ENCODE measurements at regions not wholly inside any gene's neighbourhood (a gene's known extent, or its start where the extent isn't known, plus 50 kb on each side); places are given as distances from the start of the nearest gene placed in this dataset.

DNA sequence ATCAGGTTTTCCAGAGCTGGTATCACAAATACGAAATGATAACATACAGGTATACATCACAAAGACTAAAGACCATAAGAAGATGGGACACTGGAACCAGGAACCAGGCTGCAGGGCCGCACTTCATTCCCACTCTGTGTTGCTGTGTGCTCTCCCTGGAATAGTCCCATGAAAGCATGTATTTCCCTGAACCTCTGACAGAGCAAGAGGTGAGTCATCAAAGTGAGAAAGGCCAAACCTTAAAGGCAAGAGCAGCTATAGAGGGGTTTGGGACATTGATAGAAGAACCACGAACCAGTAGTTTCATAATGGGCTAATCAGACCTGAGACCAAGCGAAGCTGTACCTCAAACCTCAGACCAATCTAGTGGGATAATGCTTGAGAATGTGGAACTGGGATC is 283.0 kb upstream of the PRKD1 start:
- Histone ChIP-seq H3K4me1 (ENCODE audit: control insufficient read depth, insufficient read depth, low read length) (no peaks in the 10 kb centered on the region), H3K9ac (ENCODE audit: low read length) (no peak overlapping the region)

DNA sequence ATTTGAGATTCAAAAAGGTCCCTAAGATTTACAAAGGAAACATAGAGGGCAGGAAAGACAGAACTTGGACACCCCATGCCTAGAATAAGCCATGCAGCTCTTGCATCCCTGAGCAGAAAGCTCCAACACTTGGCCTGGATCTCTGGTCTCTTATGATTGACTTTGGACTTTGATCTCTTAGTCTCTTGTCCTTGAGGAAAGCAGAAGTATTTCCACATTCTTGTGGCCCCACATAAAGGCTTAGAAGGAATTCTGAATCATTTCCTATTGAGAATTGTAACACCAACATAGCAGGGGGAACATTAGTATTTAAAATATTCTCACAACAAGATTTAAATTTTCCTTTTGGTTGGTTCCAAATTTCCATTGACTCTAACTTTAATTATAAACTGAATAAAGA is 283.7 kb upstream of the PRKD1 start:
- no peak overlapping the region for H3K4me3 ChIP-seq (ENCODE audit: low read length)
- H3K9ac ChIP-seq (ENCODE audit: low read length) = no peak overlapping the region

More for the DNA sequence above, 283.0 kb upstream of the PRKD1 start:
- H3K27me3 ChIP-seq (ENCODE audit: control insufficient read depth, insufficient read depth, low read length) = no peaks in the 10 kb centered on the region
- no peak overlapping the region for H3K4me3 ChIP-seq (ENCODE audit: low read length)
- no peak overlapping the region for H3K27ac ChIP-seq (ENCODE audit: low read depth, low read length)
- no peaks in the 10 kb centered on the region for H3K36me3 ChIP-seq (ENCODE audit: control insufficient read depth, insufficient read depth, low read length)

DNA sequence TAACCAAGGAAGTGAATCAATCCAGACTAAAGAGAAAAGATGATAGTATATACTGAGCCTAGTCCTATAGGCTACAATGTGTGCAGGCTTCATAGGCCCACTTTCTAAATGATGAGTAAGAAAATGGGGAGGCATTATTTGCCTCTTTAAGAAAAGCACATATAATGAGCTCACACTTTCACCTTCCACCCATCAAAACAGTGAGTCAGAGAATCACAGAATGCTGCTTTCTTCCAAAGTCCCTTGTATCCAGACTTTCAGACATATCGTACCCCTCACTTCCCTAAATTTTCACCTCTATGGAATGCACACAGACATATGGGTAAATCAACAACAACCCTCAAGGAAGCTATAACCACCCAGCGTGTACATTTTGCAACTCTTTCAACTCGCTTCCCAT is 286.4 kb upstream of the PRKD1 start:
- Histone ChIP-seq H3K27me3 (ENCODE audit: control insufficient read depth, insufficient read depth, low read length) (no peaks in the 10 kb centered on the region), H3K4me1 (ENCODE audit: control insufficient read depth, insufficient read depth, low read length) (no peaks in the 10 kb centered on the region), H3K27ac (ENCODE audit: low read depth, low read length) (no peak overlapping the region), H3K4me3 (ENCODE audit: low read length) (no peak overlapping the region), H3K36me3 (ENCODE audit: control insufficient read depth, insufficient read depth, low read length) (no peaks in the 10 kb centered on the region), H3K9ac (ENCODE audit: low read length) (no peak overlapping the region)

More for the DNA sequence above, 283.7 kb upstream of the PRKD1 start:
- H3K27me3 ChIP-seq (ENCODE audit: control insufficient read depth, insufficient read depth, low read length) = no peaks in the 10 kb centered on the region
- no peaks in the 10 kb centered on the region for H3K4me1 ChIP-seq (ENCODE audit: control insufficient read depth, insufficient read depth, low read length)
- H3K36me3 ChIP-seq (ENCODE audit: control insufficient read depth, insufficient read depth, low read length) = no peaks in the 10 kb centered on the region
- no peak overlapping the region for H3K27ac ChIP-seq (ENCODE audit: low read depth, low read length)

DNA sequence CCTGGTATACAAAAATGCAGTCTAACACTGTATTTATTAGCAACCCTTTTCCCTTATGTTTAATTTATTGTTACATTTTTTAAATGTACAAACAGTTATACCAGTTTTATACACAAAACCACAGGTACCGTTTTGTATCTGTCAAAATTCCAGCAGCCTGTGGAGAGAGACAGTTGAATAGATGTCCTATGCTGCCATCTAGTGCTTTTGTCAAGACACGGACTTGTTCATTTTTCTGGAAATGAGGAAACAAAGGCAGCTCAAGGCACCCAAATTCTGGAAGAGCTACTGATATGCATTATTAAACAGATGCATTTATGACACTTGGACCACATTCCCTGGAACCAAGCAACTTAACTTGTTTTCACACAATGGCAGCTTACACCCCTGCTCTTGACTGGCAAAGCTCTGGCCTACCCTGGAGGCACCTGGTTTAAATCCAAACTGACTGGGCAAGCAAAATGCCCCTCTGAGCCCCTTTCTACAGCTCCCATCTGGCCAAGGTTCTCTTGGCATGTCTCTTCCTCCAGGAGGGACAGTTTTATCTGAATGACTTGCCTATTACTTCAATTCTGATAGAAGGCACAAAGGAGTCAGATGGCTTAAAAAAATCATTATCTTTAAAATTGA is 286.9 kb upstream of the PRKD1 start:
- Histone ChIP-seq H3K4me3 (ENCODE audit: low read length) (no peak overlapping the region), H3K27ac (ENCODE audit: low read depth, low read length) (no peak overlapping the region), H3K9ac (ENCODE audit: low read length) (no peak overlapping the region), H3K36me3 (ENCODE audit: control insufficient read depth, insufficient read depth, low read length) (no peaks in the 10 kb centered on the region), H3K4me1 (ENCODE audit: control insufficient read depth, insufficient read depth, low read length) (no peaks in the 10 kb centered on the region), H3K27me3 (ENCODE audit: control insufficient read depth, insufficient read depth, low read length) (no peaks in the 10 kb centered on the region)

DNA sequence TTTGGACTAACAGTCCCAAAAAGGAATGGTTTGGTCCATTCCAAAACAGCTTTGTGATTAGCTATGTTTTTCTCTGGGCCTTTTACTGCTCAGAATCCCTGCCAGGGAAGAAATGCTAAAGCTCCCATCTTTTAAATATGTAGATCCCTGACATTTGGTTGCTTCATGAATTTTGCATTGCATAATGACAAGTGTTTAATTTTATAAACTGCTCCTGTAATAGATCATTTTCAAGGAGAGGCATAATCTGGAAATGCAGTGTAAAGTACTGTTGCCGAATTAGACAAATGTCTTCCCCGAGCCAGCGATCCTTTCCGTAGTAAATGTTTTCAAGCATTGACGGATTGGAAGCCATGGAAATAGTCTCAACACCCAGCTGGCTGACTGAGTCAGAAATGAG is 291.3 kb upstream of the PRKD1 start:
- no peaks in the 10 kb centered on the region for H3K36me3 ChIP-seq (ENCODE audit: control insufficient read depth, insufficient read depth, low read length)
- no peak overlapping the region for H3K4me3 ChIP-seq (ENCODE audit: low read length)
- no peak overlapping the region for H3K27ac ChIP-seq (ENCODE audit: low read depth, low read length)
- no peak overlapping the region for H3K9ac ChIP-seq (ENCODE audit: low read length)
- H3K27me3 ChIP-seq (ENCODE audit: control insufficient read depth, insufficient read depth, low read length) = no peaks in the 10 kb centered on the region
- H3K4me1 ChIP-seq (ENCODE audit: control insufficient read depth, insufficient read depth, low read length) = peaks cover 3% of the 10 kb centered on the region

DNA sequence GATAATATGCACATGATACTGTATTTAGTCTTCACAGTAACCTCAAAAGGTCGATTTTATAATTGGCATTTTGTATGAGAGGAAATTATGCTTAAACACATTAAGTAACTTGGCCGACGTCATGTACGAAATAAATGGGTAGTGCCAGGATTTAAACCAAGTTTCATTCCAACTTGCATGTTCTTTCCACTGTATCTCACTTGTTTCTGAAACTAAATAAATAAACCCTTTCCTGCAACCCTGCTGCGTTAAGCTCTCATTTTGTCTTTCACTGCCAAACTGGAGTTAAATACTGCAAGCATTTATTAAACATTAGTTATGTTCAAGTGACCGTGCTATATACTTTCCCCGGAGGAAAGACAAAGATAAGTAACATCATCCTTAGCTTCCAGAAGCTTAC is 293.9 kb upstream of the PRKD1 start:
- H3K9ac ChIP-seq (ENCODE audit: low read length) = no peak overlapping the region
- H3K27ac ChIP-seq (ENCODE audit: low read depth, low read length) = no peak overlapping the region
- peaks cover 10% of the 10 kb centered on the region for H3K4me1 ChIP-seq (ENCODE audit: control insufficient read depth, insufficient read depth, low read length)
- no peaks in the 10 kb centered on the region for H3K36me3 ChIP-seq (ENCODE audit: control insufficient read depth, insufficient read depth, low read length)
- no peak overlapping the region for H3K4me3 ChIP-seq (ENCODE audit: low read length)
- H3K27me3 ChIP-seq (ENCODE audit: control insufficient read depth, insufficient read depth, low read length) = no peaks in the 10 kb centered on the region

DNA sequence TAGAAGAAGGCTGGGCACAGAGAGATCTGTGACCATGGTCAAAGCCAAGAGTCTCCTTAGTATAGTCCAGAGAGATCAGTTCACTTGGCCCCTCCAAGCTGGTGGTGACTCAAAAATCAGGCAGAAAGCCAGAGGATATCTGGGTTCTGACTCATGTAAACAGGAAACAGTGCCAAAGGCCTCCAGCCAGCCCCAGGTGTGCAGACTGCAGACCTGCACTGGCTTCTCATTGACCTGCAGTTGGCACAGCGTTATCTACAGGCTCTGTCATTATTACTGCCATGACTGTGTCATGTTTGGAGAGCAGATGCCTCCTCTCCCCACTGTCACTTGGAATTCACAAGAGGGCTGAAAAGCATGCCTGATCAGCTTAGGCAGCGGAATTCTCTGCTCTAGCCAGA is 295.7 kb upstream of the PRKD1 start:
- H3K4me1 ChIP-seq (ENCODE audit: control insufficient read depth, insufficient read depth, low read length) = peaks cover 16% of the 10 kb centered on the region
- no peak overlapping the region for H3K27ac ChIP-seq (ENCODE audit: low read depth, low read length)
- H3K27me3 ChIP-seq (ENCODE audit: control insufficient read depth, insufficient read depth, low read length) = no peaks in the 10 kb centered on the region
- H3K36me3 ChIP-seq (ENCODE audit: control insufficient read depth, insufficient read depth, low read length) = no peaks in the 10 kb centered on the region
- no peak overlapping the region for H3K9ac ChIP-seq (ENCODE audit: low read length)
- no peak overlapping the region for H3K4me3 ChIP-seq (ENCODE audit: low read length)

DNA sequence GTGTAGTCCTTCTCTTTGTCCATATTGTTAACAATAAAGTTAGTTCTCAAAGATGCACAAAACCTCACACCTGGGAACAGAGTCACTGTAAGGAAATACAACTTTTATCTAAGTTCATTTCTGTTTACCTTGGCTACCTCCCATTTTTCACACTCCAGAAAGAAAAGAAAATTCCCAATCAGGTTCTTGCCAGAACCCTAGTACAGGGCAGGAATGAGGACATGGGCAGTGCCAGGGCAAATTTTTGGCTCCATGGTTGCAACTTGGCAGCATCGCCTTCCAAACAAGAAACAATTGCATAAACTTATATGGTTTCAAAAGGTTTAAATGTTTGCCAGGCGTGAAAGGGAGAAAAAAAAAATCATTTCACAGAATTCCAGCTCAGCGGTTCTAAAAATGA is 296.3 kb upstream of the PRKD1 start:
- H3K27ac ChIP-seq (ENCODE audit: low read depth, low read length) = no peak overlapping the region
- H3K4me1 ChIP-seq (ENCODE audit: control insufficient read depth, insufficient read depth, low read length) = peaks cover 16% of the 10 kb centered on the region
- no peak overlapping the region for H3K4me3 ChIP-seq (ENCODE audit: low read length)
- H3K9ac ChIP-seq (ENCODE audit: low read length) = no peak overlapping the region
- H3K27me3 ChIP-seq (ENCODE audit: control insufficient read depth, insufficient read depth, low read length) = no peaks in the 10 kb centered on the region
- no peaks in the 10 kb centered on the region for H3K36me3 ChIP-seq (ENCODE audit: control insufficient read depth, insufficient read depth, low read length)

DNA sequence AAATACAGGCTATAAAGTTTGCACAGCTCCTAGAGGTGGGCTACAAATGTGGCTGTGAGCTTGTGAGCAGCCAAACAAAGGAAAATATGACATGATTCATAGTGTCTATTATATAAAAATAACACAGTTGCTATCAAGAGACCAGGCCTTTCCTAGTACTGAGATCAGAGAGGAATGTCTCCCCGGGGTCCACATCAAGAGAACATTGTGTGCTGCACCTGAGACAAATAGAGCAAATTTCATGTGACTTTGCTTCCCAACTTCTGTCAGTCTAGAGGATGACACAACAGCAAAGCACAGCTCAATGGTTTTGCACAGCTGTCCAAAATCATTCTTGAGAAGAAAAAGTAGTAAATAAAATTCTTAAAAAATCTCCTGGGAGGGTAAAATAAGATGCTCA is 297.5 kb upstream of the PRKD1 start:
- Histone ChIP-seq H3K4me1 (ENCODE audit: control insufficient read depth, insufficient read depth, low read length) (peaks cover 16% of the 10 kb centered on the region), H3K27ac (ENCODE audit: low read depth, low read length) (no peak overlapping the region), H3K27me3 (ENCODE audit: control insufficient read depth, insufficient read depth, low read length) (no peaks in the 10 kb centered on the region), H3K36me3 (ENCODE audit: control insufficient read depth, insufficient read depth, low read length) (no peaks in the 10 kb centered on the region), H3K4me3 (ENCODE audit: low read length) (no peak overlapping the region), H3K9ac (ENCODE audit: low read length) (no peak overlapping the region)

DNA sequence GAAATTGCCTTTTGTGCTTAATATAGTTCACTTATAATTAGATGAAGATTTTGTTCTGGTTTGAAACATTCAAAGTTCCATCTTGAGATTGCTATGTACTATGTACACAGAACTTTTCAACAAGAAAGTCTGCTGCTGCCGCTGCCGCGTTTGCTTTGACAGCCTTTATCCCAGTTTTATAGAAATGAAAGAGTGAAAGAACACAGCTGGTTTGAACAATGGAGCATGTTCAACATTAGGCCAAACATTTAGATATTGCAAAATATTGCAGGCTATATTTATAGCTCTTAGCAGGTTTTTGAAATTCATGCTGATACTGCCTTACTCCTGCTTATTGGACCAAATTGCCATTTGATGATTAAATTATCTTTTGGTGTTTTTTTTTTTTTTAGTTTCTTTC is 299.8 kb upstream of the PRKD1 start:
- peak overlapping the region; percentile 33 for H3K27ac ChIP-seq (ENCODE audit: low read depth, low read length)
- no peaks in the 10 kb centered on the region for H3K27me3 ChIP-seq (ENCODE audit: control insufficient read depth, insufficient read depth, low read length)
- no peak overlapping the region for H3K4me3 ChIP-seq (ENCODE audit: low read length)
- H3K36me3 ChIP-seq (ENCODE audit: control insufficient read depth, insufficient read depth, low read length) = no peaks in the 10 kb centered on the region
- H3K9ac ChIP-seq (ENCODE audit: low read length) = no peak overlapping the region
- H3K4me1 ChIP-seq (ENCODE audit: control insufficient read depth, insufficient read depth, low read length) = peaks cover 16% of the 10 kb centered on the region

DNA sequence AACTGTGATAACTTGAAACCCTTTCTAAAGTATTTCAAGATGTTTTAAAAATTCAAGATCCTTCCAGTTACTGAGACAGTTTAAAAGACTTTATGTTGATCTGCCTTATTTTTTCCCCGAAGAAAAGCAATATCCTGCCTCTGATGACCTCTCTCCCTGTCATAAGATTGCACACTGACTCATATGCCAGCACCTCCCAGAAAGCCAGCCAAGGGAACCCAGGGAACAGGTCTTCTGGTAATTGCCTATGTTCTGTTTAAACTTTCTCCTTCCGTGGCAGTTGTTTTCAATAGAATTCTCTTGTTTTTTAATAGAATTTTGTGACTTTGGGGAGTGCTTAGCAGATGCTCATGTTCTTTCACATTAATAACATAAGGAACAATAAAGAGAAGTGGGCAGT is 300.2 kb upstream of the PRKD1 start:
- peak overlapping the region; percentile 33 for H3K27ac ChIP-seq (ENCODE audit: low read depth, low read length)
- peaks cover 16% of the 10 kb centered on the region for H3K4me1 ChIP-seq (ENCODE audit: control insufficient read depth, insufficient read depth, low read length)
- H3K9ac ChIP-seq (ENCODE audit: low read length) = no peak overlapping the region
- no peaks in the 10 kb centered on the region for H3K36me3 ChIP-seq (ENCODE audit: control insufficient read depth, insufficient read depth, low read length)
- no peaks in the 10 kb centered on the region for H3K27me3 ChIP-seq (ENCODE audit: control insufficient read depth, insufficient read depth, low read length)
- no peak overlapping the region for H3K4me3 ChIP-seq (ENCODE audit: low read length)

DNA sequence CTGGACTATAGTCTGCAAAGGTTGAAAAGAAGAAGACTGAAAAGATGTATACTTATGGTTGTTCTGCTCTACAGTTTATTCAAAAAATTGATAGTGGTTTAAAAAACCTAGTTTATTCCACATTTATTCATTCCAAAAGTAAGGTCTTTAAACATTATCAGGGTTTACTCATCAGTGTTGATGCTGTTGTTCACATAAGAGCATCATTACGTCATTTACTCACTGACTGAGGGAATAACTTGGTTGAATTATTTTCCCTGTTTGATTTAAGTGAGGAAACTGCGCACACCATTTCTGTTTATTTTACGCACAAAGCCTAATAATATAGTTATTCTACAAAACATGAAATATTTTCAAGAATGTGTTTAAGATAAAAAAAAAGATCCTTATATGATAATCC is 303.1 kb upstream of the PRKD1 start:
- H3K36me3 ChIP-seq (ENCODE audit: control insufficient read depth, insufficient read depth, low read length) = no peaks in the 10 kb centered on the region
- H3K9ac ChIP-seq (ENCODE audit: low read length) = no peak overlapping the region
- H3K4me3 ChIP-seq (ENCODE audit: low read length) = no peak overlapping the region
- H3K27ac ChIP-seq (ENCODE audit: low read depth, low read length) = no peak overlapping the region
- H3K4me1 ChIP-seq (ENCODE audit: control insufficient read depth, insufficient read depth, low read length) = peaks cover 7% of the 10 kb centered on the region
- H3K27me3 ChIP-seq (ENCODE audit: control insufficient read depth, insufficient read depth, low read length) = no peaks in the 10 kb centered on the region

DNA sequence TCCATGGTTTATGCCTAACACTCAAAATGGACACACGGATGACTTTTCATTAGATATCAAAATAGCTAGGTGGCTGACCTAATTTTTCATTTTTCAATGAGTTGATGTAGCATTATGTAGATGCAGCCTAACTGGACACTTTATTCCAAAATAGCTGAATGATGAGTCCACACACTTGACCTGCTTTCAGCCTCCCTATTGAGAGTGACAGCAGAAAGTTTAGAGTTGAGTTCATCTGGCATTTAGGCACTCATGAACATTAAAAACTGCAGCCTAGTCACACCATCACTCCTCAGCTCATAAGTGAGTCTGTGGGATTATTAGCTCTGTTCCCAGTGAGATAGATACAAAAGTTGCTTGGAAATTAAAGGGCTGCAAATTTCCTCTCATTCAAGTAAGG is 307.3 kb upstream of the PRKD1 start:
- Histone ChIP-seq H3K27ac (ENCODE audit: low read depth, low read length) (no peak overlapping the region), H3K36me3 (ENCODE audit: control insufficient read depth, insufficient read depth, low read length) (no peaks in the 10 kb centered on the region), H3K4me1 (ENCODE audit: control insufficient read depth, insufficient read depth, low read length) (no peaks in the 10 kb centered on the region), H3K4me3 (ENCODE audit: low read length) (no peak overlapping the region), H3K27me3 (ENCODE audit: control insufficient read depth, insufficient read depth, low read length) (no peaks in the 10 kb centered on the region), H3K9ac (ENCODE audit: low read length) (no peak overlapping the region)
